ENCODE measurements at regions not wholly inside any gene's neighbourhood (a gene's known extent, or its start where the extent isn't known, plus 50 kb on each side); places are given as distances from the start of the nearest gene placed in this dataset.

- no peak overlapping the region for H3K4me3 ChIP-seq (ENCODE audit: control insufficient read depth, low read depth, low read length)
- no peak for TF ChIP-seq CTCF (conservative IDR thresholded peaks at IDR 0.05; ENCODE audit: control insufficient read depth, insufficient read depth, low read depth, low read length)
- no peak for DNase-seq (ENCODE audit: low read depth)
Measured at GRCh38 chr5:156191547-156191946, 135.4 kb upstream of the SGCD start.

DNA sequence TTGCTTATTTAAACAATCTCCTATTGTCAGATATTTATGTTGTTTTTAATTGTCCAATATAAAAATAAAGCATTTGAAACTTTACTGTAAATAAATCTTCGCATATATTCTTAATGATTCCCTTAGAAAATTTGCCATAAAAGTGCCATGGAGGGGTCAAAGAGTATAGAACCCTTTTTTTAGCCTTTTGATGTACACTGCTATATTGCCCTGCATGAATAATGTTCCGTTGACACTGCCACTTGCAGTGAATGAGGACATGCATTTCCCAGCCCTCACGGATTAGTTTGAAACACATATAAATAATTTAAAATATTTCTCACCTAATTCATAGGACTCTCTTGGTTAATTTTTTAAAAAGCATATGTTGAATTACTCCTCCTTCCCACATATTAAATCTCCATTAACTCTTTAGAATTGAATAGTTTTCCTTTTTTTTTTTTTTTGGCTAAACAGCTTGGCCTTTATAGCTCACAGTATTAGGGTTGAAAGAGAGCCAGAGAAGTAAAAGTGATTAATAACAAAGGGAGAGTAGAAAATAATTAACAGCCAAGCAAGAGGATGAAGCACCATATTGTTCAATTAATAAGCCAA, 129.8 kb upstream of the SGCD start:
- H3K4me3 ChIP-seq (ENCODE audit: control insufficient read depth, low read depth, low read length): no peak overlapping the region
- no peak for TF ChIP-seq CTCF (conservative IDR thresholded peaks at IDR 0.05; ENCODE audit: control insufficient read depth, insufficient read depth, low read depth, low read length)
- no peak for DNase-seq (ENCODE audit: low read depth)

GRCh38 chr5:156199045-156199444, 127.9 kb upstream of the SGCD start:
- H3K4me3 ChIP-seq (ENCODE audit: control insufficient read depth, low read depth, low read length): no peak overlapping the region
- TF ChIP-seq CTCF (conservative IDR thresholded peaks at IDR 0.05; ENCODE audit: control insufficient read depth, insufficient read depth, low read depth, low read length): no peak
- no peak for DNase-seq (ENCODE audit: low read depth)

DNA sequence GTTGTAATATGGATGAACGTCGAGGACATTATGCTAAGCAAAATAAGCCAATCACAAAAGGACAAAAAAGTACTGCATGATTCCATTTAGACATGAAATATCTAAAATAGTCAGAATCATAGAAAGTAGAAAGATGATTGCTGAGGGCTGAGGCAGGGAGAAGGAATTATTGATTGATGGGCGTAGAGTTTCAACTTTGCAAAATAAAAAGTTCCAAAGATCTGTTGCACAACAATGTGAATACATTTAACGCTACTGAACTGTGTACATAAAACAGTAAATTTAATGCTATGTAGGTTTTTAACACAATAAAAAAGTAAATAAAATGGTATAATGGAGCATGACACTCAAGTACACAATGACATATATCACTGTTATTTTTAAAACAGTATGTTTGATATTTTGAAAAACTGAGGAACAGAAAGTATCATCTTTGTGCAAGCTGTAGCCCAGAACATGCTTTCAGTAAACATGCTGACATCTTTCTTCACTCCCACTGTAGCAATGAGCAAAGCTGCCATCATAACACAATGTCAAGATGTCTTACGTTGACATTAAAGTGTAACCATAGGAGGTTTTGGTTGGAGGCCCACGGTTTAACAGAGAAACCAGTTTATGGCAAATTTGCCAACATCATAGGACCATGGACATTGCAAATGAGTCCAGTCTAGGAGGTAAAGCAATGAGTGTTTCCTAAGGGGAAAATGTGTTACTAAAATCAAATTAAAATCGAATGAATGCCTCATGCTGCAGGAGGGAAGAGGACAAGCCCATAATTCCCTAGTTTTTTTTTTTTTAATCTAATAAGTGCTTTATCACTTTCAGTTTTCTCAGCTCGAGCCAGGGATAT, 125.8 kb upstream of the SGCD start:
- peak; percentile 25 for DNase-seq (ENCODE audit: low read depth)

GRCh38 chr5:156201788-156202403, 125.1 kb upstream of the SGCD start:
- H3K4me3 ChIP-seq (ENCODE audit: control insufficient read depth, low read depth, low read length): no peak overlapping the region
- peak; percentile 91 for DNase-seq (ENCODE audit: low read depth)
- TF ChIP-seq CTCF (conservative IDR thresholded peaks at IDR 0.05; ENCODE audit: control insufficient read depth, insufficient read depth, low read depth, low read length): no peak

More for the DNA sequence above, 125.8 kb upstream of the SGCD start:
- H3K4me3 ChIP-seq (ENCODE audit: control insufficient read depth, low read depth, low read length): no peak overlapping the region
- no peak for TF ChIP-seq CTCF (conservative IDR thresholded peaks at IDR 0.05; ENCODE audit: control insufficient read depth, insufficient read depth, low read depth, low read length)

GRCh38 chr5:156208271-156208670, 118.7 kb upstream of the SGCD start:
- no peak overlapping the region for H3K4me3 ChIP-seq (ENCODE audit: control insufficient read depth, low read depth, low read length)
- peak; percentile 50 for DNase-seq (ENCODE audit: low read depth)
- no peak for TF ChIP-seq CTCF (conservative IDR thresholded peaks at IDR 0.05; ENCODE audit: control insufficient read depth, insufficient read depth, low read depth, low read length)
